ENCODE measurements at regions not wholly inside any gene's neighbourhood (a gene's known extent, or its start where the extent isn't known, plus 50 kb on each side); places are given as distances from the start of the nearest gene placed in this dataset.
"Not testable (repeated sequence)": the region's sequence is repeated elsewhere in the genome, so short reads cannot be mapped to it uniquely, and the experiment has no call there.

DNA sequence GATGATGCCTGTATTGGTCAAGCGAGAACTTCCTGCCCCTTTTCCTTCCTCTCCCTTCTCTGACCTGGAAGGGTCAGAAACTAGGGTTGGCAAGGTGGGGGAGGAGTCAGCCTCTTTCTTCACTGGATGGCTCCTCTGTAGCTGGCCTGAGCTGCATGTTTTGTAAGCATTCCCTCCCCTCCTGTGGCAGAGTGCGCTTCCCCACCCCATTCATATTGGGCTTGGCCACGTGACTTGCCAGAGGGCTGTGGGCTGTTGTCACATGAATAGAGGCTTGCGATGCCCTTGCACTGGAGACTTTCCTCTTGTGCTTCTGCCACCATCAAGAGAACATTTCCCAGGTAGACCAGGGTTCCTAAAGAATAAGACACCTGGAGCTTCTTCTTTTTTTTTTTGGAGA is 111.3 kb upstream of the PODXL start:
- no peak for DNase-seq (ENCODE audit: low spot score)

DNA sequence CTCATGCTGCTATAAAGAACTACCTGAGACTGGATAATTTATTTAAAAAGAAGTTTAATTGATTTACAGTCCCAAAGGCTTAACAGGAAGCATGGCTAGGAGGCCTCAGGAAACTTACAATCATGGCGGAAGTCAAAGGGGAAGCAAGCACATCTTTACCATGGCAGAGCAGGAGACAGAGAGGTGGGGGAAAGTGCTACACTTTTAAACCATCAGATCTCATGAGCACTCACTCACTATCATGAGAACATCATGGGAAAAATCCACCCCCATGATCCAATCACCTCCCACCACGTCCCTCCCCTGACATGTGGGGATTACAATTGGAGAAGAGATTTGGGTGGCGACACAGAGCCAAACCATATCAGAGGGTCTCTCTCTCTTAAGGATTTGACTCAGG is 108.6 kb upstream of the PODXL start:
- DNase-seq (ENCODE audit: low spot score) = no peak

DNA sequence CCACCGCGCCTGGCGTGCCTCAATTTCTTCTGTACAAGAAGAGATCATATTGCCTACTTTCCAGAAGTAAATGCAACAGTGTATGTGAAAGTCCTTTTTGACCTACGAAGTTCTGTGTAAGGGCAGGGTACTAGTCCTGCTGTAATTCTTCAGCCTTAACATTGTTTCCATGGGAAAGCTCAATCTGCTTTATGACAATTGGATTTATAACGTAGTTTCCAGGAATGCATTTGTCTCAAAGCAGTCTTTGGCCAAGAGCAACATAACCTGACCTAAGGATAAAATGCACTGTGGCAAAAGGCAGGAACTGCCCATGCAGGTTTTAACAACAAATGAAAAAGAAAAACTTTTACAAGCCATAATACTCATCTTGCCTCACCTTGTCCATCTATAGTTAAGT is 108.1 kb upstream of the PODXL start:
- DNase-seq (ENCODE audit: low spot score) = no peak

DNA sequence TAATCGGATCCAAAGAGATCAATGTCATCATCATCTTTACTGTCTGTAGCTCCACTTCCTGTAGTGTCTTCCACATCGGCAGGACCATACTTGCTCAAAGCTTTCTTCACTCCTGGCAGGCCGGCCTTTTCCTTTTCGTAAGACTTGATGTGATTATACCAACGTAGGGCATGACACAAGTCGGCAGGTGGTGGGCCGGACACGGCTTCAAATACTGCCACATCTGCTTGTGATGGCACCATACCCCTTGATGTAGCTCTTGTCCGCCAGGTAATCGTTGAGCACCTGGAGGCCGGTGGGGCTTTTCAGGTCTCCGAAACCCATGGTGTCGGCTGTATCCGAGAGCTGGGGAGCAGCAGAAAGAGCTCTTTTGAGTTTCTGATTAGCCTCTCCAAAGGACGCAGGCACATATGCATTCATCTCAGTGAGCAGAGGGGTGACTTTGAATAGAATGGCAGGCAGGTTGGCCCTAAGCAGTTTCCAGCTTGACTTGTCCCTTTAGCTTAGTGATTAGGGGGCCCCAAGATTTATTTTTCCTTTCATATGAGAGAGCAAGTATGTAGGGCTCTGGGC is 106.0 kb upstream of the PODXL start:
- not testable (repeated sequence) for DNase-seq (ENCODE audit: low spot score)

DNA sequence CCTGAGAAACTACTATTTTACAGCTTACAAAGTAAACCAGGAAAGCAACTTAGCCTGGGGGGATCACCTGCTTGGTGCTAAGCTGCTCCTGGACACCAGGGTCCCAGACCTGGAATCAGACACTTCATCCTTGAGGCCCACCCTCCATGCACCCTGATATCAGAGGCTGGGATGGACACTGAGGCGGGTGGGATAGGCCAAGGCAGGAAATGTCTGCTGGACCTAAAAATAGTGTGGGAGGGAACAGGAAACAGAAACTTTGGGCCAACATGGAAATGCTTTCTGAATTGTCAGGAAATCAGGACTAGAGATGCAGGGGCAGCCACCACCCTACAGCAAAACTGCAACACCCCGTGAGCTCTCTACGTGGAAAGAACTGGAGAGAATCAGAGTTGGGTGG is 101.5 kb upstream of the PODXL start:
- DNase-seq (ENCODE audit: low spot score) = no peak

DNA sequence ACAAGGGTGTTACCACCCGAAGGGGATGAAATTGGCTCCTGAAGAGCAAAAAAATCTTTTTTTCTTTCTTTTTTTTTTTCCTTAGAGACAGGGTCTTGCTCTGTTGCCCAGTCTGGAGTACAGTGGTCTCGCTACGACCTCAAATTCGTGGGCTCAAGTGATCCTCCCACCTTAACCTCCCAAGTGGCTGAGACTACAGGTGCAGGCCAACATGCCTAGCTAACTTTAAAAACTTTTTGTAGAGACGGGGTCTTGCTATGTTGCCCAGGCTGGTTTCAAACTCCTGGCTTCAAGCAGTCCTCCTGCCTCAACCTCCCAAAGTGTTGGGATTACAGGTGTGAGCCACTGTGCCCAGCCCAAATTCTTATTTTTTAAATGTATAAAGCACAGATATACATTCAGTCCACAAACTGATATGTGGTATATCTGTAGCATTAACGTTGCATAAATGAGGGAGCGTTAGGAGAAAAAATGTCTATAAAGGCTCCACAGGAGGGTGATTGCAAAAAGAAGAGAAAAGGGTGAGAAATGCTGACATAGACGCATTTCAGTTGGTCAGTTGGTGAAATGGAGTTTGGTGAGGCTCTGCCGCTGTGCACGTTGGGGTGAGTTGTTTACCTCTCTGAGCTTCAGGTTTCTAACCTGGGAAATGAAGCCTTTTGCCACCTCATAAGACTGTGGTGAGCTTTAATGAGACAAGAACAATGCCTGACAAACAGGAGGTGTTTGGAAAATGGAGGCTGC is 100.7 kb upstream of the PODXL start:
- no peak for DNase-seq (ENCODE audit: low spot score)

DNA sequence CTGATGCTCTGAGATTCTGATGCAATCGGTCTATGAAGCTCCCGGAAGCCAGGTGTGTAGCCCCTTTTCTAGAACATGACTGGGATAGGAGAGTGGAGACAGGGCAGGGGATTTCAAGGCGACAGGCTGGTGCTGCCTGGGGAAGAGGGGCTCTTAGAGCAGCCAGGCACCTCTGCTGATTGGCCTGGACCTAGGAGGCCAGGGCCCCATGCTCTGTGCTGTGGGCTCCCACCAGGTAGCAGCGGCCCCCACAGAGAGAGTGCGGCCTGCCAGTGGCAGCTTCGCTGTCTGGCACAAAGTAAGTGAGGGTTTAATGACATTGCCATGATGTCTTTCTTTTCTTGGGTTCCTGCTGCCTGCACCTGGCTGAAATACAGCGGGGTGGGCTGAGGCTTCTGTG is 99.4 kb upstream of the PODXL start:
- no peak for DNase-seq (ENCODE audit: low spot score)

DNA sequence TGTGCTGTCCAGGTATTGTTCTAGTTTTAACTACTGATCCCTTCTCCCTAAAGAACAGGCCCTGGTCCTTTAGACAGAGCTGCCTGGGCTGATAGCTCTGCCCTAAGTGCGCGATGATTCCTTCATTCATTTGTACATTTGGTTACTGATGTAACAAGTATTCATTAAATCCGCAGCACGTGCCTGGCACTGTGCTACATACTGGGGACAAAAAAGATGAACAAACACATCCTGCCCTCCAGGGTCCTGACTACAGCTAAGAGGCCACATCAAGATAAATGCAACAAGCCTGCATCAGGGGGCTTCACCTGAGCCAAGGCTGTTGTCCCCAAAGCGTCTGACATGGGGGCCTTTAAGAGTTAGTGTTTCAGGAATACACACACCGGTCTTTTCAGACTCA is 99.0 kb upstream of the PODXL start:
- DNase-seq (ENCODE audit: low spot score) = no peak

DNA sequence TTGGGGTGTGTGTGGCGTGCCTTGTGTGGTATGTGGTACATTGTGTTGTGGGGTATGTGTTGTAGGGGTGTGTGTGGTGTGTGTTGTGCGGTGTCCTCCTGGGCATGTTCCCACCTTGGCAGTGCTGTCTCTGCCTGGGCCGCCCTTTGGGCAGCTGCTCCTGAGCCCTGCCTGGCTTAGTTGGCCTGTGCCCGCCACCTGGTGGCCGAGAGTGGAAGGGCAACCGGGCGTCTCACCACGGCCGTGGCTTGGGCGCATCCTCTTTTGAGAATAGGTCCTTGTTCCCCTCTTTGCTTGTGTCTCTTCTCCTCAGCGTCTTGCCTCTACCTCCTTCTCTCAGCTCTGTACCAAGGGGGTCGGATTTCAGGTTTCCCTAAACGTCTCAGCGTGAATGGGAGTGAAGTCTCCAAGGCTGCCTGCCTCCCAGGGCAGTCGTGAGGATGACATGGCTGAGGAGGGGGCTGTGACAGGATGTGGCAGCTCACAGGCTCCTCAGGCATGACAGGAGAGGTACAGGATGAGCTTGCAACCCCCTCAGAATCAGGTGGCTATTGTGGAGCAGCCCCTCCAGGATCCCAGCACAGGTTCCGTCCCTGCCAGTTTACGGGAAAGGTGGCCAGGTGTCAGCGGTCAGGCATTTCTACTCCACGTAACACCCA is 98.4 kb upstream of the PODXL start:
- peak; percentile 94 for DNase-seq (ENCODE audit: low spot score)

DNA sequence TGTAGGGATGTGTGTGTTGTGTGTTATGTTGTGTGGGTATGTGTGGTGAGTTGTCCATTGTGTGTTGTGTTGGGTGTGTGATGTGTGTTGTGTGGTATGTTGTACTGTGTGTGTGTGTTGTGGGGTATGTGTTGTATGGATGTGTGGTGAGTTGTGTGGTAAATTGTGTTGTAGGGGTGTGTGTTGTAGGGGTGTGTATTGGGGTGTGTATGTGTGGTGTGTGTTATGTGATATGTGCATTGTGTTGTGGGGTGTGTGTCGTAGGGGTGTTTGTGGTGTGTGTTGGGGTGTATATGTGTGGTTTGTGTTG is 97.8 kb upstream of the PODXL start:
- DNase-seq (ENCODE audit: low spot score) = no peak

DNA sequence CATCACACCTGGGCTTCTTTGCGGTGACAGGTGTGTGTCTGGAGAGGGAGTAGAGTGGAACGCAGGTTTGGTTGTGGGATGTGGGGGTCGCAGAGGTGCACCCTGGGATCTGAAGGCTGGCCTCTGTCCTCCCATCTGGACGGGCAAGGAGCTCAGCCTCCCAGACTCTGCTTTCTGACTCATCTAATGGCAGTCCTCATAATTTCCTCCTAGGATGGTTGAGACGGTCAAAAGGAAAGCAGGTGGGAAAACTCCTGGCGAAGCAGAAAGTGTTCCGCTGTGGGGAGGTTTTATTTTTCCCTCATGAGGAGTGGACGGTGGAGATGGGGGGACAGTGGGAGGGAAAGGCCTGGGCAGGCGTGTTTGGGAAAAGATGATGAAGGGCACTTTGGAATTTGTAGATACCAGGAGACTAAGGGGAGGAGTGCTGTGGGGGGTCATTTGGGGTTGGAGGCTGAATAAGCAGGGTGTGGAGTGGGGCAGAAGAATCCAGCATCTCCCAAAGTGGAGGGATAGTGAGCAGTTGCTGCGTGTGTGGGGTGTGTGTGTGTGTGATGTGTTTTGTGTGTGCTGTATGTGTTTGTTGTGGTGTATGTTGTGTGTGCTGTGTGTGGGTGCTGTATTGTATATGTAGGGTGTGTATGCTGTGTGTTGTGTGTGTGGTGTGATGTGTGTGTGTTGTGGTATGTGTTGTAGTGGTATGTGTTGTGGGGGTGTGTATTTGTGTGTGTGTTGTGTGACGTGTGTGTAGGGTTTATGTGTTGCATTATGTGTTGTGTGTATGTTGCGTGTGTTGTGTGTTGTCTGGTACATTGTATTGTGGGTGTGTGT is 97.2 kb upstream of the PODXL start:
- peak; percentile 54 for DNase-seq (ENCODE audit: low spot score)

DNA sequence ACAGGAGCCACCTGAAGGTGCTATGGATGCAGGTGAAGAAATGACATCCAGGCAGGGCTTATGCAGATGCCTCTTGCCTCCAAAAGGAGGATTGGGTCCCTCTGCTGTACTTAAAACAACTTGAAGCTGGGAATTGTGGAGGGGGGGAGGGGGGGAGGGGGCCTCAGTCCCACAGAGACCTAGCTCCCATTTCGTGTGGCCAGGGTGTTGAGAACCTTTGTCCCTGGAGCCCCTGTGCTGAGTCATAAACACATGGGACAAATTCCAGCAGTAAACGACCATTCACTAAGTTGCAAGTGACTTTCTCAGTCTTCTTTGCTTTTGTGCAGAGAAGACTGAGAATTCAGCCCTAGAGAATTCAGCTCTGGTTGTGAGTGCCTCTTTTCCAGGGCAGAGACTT is 96.5 kb upstream of the PODXL start:
- DNase-seq (ENCODE audit: low spot score) = no peak

DNA sequence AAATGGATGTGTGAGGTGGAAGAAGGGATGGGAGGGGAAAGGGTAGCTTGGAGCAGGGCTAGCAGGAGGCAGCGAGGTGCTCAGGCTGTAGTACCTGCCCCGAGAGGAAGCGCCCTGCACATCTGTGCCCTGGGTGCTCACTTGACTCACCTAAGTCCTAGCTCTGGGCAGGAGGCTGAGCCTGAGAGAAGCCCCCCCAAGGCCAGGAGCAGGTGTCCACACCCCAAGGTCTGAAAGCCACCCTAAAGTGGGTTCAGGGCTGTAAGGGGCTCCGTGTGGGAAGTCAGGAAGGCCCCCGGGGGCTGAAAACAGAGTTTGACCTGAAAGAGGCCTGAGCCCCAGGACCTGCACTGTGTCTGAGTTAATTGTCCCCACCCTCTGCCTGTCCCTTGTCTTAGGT is 95.8 kb upstream of the PODXL start:
- DNase-seq (ENCODE audit: low spot score) = no peak

DNA sequence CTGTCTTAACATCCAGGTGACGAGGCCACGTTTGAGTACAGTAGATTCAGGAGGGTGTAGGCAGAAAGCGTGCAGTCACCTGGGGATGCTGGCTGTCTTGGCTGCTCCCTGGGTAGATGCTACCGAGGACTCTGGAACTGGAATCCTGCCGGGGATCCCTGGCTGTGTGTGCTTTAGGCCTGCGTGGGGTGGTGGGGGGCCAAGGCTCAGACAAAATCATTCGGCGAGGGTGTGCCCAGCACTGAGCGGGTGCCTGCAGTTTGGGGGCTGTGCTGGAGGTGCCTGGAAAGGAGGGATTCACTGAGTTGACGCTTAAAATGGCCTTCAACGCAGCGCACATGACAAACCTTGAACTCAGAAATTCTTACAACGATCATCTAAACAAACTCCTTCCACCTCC is 93.5 kb upstream of the PODXL start:
- DNase-seq (ENCODE audit: low spot score) = no peak

DNA sequence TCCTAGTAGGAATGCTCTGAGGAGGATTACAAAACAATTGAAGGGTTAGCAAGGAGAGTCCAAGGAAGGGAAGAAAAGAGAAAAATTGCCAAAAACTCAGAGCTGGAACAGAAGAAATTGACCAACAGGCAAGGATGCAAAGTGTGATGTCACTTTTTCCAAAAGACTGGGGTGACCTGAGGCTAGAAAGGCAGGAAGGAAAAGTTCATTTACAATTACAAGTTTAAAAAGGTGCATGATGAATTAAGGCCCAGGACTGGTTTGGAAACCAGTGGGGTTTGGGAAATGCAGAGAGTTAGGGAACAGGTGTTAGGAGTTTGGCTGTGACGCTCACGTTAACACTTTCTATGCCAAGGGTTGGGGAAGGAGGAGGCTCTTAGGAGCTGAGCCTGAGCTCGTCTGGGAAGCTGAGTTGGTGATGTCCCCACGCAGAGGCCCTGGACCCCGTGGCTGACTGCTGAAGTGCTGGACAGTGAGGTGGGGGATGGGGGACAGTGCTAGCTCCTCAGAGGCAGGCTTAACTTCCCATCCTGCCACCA is 92.6 kb upstream of the PODXL start:
- no peak for DNase-seq (ENCODE audit: low spot score)

DNA sequence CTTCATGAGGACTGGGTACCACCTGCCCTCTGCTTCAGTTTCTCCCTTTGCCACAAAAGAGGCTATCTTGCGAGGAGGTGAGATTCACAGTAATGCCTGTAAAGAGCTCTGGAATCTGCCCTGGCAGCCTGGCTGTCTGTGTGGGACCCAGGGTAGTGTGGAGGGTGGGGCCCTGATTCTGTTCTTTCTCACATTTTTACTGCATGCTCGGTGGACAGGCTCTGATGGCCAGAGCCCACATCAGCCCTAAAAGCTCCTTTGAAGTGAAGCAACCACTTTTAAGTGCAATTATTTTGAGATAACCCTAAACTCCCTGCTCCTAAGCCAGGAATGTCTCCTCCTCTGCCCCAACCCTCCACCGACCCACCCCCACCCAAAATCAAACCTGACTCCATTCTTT is 92.1 kb upstream of the PODXL start:
- peak; percentile 45 for DNase-seq (ENCODE audit: low spot score)

DNA sequence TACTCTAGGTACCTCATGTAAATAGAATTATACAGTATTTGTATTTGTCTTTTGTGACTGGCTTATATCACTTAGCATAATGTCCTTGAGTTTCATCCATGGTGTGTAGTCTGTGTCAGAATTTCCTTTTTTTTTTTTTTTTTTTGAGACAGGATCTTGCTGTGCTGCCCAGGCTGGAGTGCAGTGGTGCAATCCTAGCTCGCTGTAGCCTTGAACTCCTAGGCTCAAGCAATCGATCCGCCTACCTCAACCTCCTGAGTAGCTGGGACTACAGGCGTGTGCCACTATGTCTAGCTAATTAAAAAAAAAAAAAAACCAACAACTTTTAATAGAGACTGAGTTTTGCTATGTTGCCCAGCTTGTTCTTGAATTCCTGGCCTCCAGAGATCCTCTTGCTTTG is 89.8 kb upstream of the PODXL start:
- DNase-seq (ENCODE audit: low spot score) = no peak

DNA sequence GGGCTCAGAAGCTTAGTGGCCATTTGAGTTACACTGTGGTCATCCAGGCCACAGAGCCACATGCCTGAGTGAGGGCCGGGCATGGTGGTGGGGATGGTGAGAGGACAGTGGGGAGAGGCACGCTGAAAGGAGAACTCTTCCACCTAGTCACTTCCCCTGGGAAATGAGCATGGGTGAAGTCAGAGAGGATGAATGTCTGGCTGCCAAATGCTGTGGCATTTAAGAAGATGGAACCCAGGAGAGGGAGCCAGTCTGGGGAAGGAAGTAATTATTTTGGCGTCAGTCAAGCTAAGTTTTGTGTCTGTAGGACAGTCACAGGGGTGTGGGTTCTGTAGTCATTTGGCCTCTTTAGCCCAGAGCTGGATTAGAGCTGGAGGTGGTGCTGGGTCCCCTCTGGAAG is 86.0 kb upstream of the PODXL start:
- peak; percentile 72 for DNase-seq (ENCODE audit: low spot score)

DNA sequence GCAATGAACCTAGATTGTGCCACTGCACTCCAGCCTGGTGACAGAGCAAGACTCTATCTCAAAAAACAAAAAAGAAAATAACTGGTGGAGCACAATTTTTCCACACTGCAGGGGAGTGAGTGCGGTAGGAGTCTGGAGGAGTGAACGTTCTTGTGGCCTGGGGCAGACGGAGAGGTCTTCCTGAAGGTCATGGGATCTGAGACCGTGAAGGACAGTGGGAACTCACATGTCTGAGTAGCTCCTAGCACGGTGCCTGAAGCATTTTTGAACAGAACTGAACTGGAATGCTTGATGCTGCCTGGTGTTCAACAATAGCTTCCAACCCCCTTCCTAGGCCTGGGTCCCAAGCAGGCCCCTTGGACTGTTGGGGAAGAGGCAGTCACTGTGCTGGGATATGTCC is 84.3 kb upstream of the PODXL start:
- DNase-seq (ENCODE audit: low spot score) = no peak

DNA sequence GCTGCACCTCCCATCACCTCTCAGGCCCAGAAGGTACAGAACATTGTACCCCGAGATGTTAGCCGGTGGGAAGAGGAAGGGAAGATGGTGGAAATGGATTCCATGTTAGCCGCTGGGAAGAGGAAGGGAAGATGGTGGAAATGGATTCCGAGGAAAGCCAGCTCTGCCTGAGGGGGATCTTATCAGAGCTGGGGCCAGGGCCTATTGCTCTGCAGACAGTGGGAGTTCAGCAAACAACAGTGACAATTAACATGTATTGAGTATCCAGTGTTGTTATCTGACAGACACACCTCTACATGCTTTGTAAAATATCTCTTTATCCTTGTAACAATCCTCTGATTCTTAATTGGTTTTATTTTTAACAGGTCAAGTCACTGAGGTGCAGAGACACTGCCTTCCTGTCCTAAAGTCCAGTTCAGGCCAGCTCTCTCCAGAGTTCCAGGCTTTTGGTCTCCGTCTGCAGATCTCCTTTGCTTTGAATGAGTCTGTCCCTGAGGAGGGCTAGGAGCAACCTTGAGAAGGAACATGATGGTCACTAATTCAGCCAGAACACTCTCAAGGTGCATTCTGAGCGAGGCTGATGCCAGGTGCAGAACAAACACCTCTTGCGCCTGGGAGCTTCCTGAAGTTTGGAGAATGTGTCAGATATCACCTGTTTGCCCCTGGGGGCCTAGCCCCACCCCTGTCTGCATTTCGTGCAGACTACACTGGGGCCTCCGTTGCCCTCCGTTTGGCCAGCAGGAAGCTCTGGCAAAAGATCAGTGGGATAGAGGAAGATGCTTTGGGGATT is 82.4 kb upstream of the PODXL start:
- DNase-seq (ENCODE audit: low spot score) = no peak

DNA sequence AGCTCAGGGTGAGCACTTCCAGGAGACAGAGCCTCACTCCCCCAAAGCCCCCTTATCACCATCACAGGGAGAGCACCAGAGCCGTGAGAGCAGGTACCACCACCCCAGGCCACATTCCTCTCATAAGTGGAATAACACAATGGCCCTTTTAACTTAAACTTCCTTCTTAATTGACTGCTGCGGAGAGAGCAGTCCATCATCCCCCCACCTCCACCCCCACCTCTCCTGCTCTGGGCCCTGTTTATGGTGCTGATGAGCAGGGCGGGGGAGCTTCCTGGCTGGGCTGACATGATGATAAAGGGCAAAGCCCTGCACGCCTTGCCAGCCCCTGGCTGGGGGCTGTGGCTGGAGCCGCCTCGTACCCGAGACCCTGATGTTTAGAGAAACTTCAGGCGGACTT is 81.4 kb upstream of the PODXL start:
- no peak for DNase-seq (ENCODE audit: low spot score)

DNA sequence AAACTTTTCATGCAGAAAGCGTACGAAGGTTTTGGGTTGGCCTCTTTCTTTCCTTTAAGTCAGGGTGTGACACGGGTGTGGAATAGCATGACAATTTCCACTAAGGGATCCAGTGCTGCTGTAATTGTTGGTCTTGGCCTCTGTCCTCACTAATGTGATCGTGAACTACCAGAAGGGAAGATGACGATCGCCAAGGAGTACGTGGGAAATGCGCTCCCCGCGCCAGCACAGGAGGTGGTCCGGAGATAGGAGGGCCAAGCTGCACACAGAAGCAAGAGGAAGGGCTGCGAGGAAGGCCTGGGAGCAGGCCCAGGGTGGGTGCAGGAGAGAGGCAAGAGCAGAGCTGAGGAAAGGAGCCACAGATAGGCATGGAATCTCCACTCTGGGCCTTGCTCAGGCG is 79.7 kb upstream of the PODXL start:
- no peak for DNase-seq (ENCODE audit: low spot score)
